Body of pancreas (tissue), 4 donors: ENCODE measurements at regions not wholly inside any gene's neighbourhood (a gene's known extent, or its start where the extent isn't known, plus 50 kb on each side); places are given as distances from the start of the nearest gene placed in this dataset.

Experiments
- POLR2A ChIP-seq, 3 donors: fragments of 450-650 bp; IDR thresholded peaks; one replicate each; pipeline ENCODE4 v1.6.1; 2016; ENCODE audit warnings: antibody characterized with exemption in 3 of 3, mild to moderate bottlenecking in 2 of 3
- TF ChIP-seq, protein P1 (sequence below), 7 experiments: fragments of 450-650 bp in 4 of 7; fragments of 200-600 bp in 3 of 7; sonication (generic) in 3 of 7; IDR thresholded peaks; one replicate each; pipeline ENCODE4 v1.5.1; 2016 to 2019; ENCODE audit warnings: antibody characterized with exemption in 7 of 7

DNA sequence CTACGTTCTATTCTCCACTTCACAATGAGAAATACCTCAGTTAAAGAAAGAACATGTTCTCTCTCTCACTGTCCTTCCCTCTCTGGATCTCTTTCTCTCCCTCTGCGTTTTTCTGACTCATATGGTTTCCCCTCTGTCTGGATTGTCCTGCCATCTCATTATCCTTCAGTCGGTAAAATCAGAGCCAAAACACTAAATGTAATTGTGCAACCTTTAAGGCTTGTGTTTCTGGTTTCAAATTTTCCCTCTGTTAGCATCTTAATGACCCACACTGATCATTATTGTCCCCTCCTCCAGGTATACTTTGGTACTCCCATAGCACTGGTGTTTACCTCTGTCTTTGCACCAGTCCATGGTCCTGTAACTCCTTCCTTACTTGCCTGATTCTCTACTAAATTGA lies 509.4 kb upstream of the C9orf72 start:
- TF ChIP-seq POLR2A (IDR thresholded peaks at IDR 0.05), result no peak
- TF ChIP-seq, protein P1, sequence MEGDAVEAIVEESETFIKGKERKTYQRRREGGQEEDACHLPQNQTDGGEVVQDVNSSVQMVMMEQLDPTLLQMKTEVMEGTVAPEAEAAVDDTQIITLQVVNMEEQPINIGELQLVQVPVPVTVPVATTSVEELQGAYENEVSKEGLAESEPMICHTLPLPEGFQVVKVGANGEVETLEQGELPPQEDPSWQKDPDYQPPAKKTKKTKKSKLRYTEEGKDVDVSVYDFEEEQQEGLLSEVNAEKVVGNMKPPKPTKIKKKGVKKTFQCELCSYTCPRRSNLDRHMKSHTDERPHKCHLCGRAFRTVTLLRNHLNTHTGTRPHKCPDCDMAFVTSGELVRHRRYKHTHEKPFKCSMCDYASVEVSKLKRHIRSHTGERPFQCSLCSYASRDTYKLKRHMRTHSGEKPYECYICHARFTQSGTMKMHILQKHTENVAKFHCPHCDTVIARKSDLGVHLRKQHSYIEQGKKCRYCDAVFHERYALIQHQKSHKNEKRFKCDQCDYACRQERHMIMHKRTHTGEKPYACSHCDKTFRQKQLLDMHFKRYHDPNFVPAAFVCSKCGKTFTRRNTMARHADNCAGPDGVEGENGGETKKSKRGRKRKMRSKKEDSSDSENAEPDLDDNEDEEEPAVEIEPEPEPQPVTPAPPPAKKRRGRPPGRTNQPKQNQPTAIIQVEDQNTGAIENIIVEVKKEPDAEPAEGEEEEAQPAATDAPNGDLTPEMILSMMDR (IDR thresholded peaks at IDR 0.05), result no peak
